ENCODE measurements at regions not wholly inside any gene's neighbourhood (a gene's known extent, or its start where the extent isn't known, plus 50 kb on each side); places are given as distances from the start of the nearest gene placed in this dataset.
"Not testable (repeated sequence)": the region's sequence is repeated elsewhere in the genome, so short reads cannot be mapped to it uniquely, and the experiment has no call there.

GRCh38 chr16:88165683-88166082 lies 214.4 kb downstream of the BANP start:
- peak; percentile 22 for DNase-seq

- DNase-seq: not testable (repeated sequence)
Observed at GRCh38 chr16:88166209-88166773, 215.1 kb downstream of the BANP start.

- DNase-seq: peak; percentile 3
Observed at GRCh38 chr16:88167798-88168556, 214.8 kb upstream of the ZNF469 start.

- peak; percentile 8 for DNase-seq
Observed at GRCh38 chr16:88168557-88168949, 214.2 kb upstream of the ZNF469 start.

- DNase-seq: peak; percentile 4
Observed at GRCh38 chr16:88169136-88169830, 213.5 kb upstream of the ZNF469 start.

GRCh38 chr16:88169831-88170165 lies 213.0 kb upstream of the ZNF469 start:
- peak; percentile 13 for DNase-seq

- DNase-seq: peak; percentile 8
Observed at GRCh38 chr16:88170528-88170991, 212.2 kb upstream of the ZNF469 start.

GRCh38 chr16:88171126-88171525 lies 211.6 kb upstream of the ZNF469 start:
- peak; percentile 2 for DNase-seq

GRCh38 chr16:88176184-88176583 lies 206.6 kb upstream of the ZNF469 start:
- DNase-seq: peak; percentile 10

GRCh38 chr16:88176591-88177180 lies 206.1 kb upstream of the ZNF469 start:
- DNase-seq: peak; percentile 25

GRCh38 chr16:88178251-88178650 lies 204.5 kb upstream of the ZNF469 start:
- DNase-seq: peak; percentile 7

- peak; percentile 13 for DNase-seq
Observed at GRCh38 chr16:88178896-88179295, 203.9 kb upstream of the ZNF469 start.

- peak; percentile 30 for DNase-seq
Observed at GRCh38 chr16:88182967-88183881, 199.5 kb upstream of the ZNF469 start.

GRCh38 chr16:88184053-88184452 lies 198.7 kb upstream of the ZNF469 start:
- peak; percentile 22 for DNase-seq

- DNase-seq: peak; percentile 26
Observed at GRCh38 chr16:88184566-88185355, 198.0 kb upstream of the ZNF469 start.

GRCh38 chr16:88185406-88185805 lies 197.4 kb upstream of the ZNF469 start:
- DNase-seq: not testable (repeated sequence)

GRCh38 chr16:88185976-88186888 lies 196.5 kb upstream of the ZNF469 start:
- DNase-seq: peak; percentile 29

- peak; percentile 10 for DNase-seq
Observed at GRCh38 chr16:88186889-88187870, 195.6 kb upstream of the ZNF469 start.

Measured in activated CD8-positive, alpha-beta memory T cell treated with anti-CD3 and anti-CD28 coated beads, Interleukin-2, amount 50 U/mL, for 48 hours (primary cell).